ENCODE measurements at regions not wholly inside any gene's neighbourhood (a gene's known extent, or its start where the extent isn't known, plus 50 kb on each side); places are given as distances from the start of the nearest gene placed in this dataset.

- ATAC-seq (no peak), DNase-seq (no peak)
- H3K9me3 Mint-ChIP-seq: peaks cover 8% of the 10 kb centered on the region
- H3K36me3 Mint-ChIP-seq (ENCODE audit: low read depth): no peaks in the 10 kb centered on the region
- H3K4me1 Mint-ChIP-seq: no peaks in the 10 kb centered on the region
- H3K27ac Mint-ChIP-seq: no peak overlapping the region
- no peaks in the 10 kb centered on the region for H3K27me3 Mint-ChIP-seq
- no peak overlapping the region for H3K4me3 Mint-ChIP-seq
These were observed 414.3 kb upstream of the PAPPA start for GRCh38 chr9:115739096-115739875.

- Mint-ChIP-seq H3K4me1 (no peaks in the 10 kb centered on the region), H3K4me3 (no peak overlapping the region), H3K27ac (no peak overlapping the region), H3K9me3 (peaks cover 2% of the 10 kb centered on the region), H3K36me3 (ENCODE audit: low read depth) (no peaks in the 10 kb centered on the region), H3K27me3 (no peaks in the 10 kb centered on the region)
- DNase-seq: no peak
- no peak for ATAC-seq
These were observed 412.6 kb upstream of the PAPPA start for GRCh38 chr9:115740986-115741385.

- Mint-ChIP-seq H3K36me3 (ENCODE audit: low read depth) (no peaks in the 10 kb centered on the region), H3K9me3 (no peaks in the 10 kb centered on the region), H3K27me3 (no peaks in the 10 kb centered on the region), H3K27ac (no peak overlapping the region), H3K4me3 (no peak overlapping the region), H3K4me1 (no peaks in the 10 kb centered on the region)
- ATAC-seq (no peak), DNase-seq (no peak)
These were observed 409.6 kb upstream of the PAPPA start for GRCh38 chr9:115743709-115744605.

- H3K27ac Mint-ChIP-seq: no peak overlapping the region
- no peaks in the 10 kb centered on the region for H3K9me3 Mint-ChIP-seq
- no peaks in the 10 kb centered on the region for H3K4me1 Mint-ChIP-seq
These were observed 407.1 kb upstream of the PAPPA start for GRCh38 chr9:115746496-115746895.

GRCh38 chr9:115747731-115748130 is 405.9 kb upstream of the PAPPA start:
- H3K36me3 Mint-ChIP-seq (ENCODE audit: low read depth): no peaks in the 10 kb centered on the region
- H3K9me3 Mint-ChIP-seq: no peaks in the 10 kb centered on the region
- no peaks in the 10 kb centered on the region for H3K4me1 Mint-ChIP-seq
- DNase-seq (no peak), ATAC-seq (no peak)
- no peak overlapping the region for H3K4me3 Mint-ChIP-seq
- H3K27ac Mint-ChIP-seq: no peak overlapping the region
- no peaks in the 10 kb centered on the region for H3K27me3 Mint-ChIP-seq

More at GRCh38 chr9:115746496-115746895, 407.1 kb upstream of the PAPPA start:
- ATAC-seq: no peak
- H3K4me3 Mint-ChIP-seq: no peak overlapping the region
- DNase-seq: no peak
- H3K27me3 Mint-ChIP-seq: no peaks in the 10 kb centered on the region
- no peaks in the 10 kb centered on the region for H3K36me3 Mint-ChIP-seq (ENCODE audit: low read depth)

DNA sequence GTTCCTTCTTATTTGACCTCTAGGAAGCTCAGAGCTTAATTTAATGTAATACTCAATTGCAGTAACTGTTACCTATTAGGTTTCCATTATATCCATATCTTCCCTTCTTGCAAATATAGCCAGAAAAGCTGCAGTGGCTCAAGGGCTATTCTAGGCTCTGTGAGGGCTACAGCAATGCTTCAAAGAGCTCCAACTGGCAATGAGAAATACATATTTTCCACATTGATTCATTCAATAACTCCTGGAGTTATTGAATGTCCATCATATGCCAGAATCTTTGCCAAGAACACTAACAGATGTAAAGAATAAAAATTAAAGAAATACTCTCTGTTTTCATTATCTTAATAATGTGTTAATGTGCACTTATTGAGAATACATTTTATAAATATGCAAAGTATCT is 396.9 kb upstream of the PAPPA start:
- Mint-ChIP-seq H3K27ac (no peak overlapping the region), H3K4me3 (no peak overlapping the region), H3K4me1 (no peaks in the 10 kb centered on the region), H3K27me3 (no peaks in the 10 kb centered on the region), H3K36me3 (ENCODE audit: low read depth) (no peaks in the 10 kb centered on the region), H3K9me3 (peaks cover 9% of the 10 kb centered on the region)
- no peak for ATAC-seq
- no peak for DNase-seq

DNA sequence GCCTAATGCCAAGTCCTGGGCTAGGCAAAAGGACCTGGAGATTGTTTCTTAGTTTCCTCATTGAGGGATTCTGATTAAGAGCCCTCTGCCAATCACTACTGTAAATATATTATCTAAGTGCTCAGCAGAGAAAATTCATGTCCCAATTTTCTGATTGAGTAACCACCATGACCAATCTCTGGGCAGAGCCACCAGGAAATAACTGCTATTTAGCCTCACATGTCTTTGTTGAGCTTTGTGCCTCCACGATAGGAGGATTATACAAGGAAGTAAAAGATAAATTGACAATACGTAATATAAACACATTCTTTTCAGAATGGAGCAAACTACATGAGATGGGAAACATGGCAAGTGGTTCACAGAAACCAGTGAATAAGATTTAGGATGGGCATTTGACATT is 396.1 kb upstream of the PAPPA start:
- no peak overlapping the region for H3K27ac Mint-ChIP-seq

GRCh38 chr9:115758441-115758840 is 395.1 kb upstream of the PAPPA start:
- Mint-ChIP-seq H3K9me3 (peaks cover 13% of the 10 kb centered on the region), H3K36me3 (ENCODE audit: low read depth) (no peaks in the 10 kb centered on the region), H3K27ac (no peak overlapping the region), H3K27me3 (no peaks in the 10 kb centered on the region), H3K4me3 (no peak overlapping the region), H3K4me1 (no peaks in the 10 kb centered on the region)
- DNase-seq (no peak), ATAC-seq (no peak)

More for the DNA sequence above, 396.1 kb upstream of the PAPPA start:
- Mint-ChIP-seq H3K4me3 (no peak overlapping the region), H3K4me1 (no peaks in the 10 kb centered on the region), H3K36me3 (ENCODE audit: low read depth) (no peaks in the 10 kb centered on the region), H3K9me3 (peaks cover 10% of the 10 kb centered on the region), H3K27me3 (no peaks in the 10 kb centered on the region)
- ATAC-seq: no peak
- no peak for DNase-seq

GRCh38 chr9:115759426-115759825 is 394.2 kb upstream of the PAPPA start:
- H3K27ac Mint-ChIP-seq: no peak overlapping the region
- H3K4me1 Mint-ChIP-seq: no peaks in the 10 kb centered on the region
- H3K36me3 Mint-ChIP-seq (ENCODE audit: low read depth): no peaks in the 10 kb centered on the region
- DNase-seq (no peak), ATAC-seq (no peak)
- no peaks in the 10 kb centered on the region for H3K27me3 Mint-ChIP-seq
- H3K4me3 Mint-ChIP-seq: no peak overlapping the region
- peaks cover 13% of the 10 kb centered on the region for H3K9me3 Mint-ChIP-seq

DNA sequence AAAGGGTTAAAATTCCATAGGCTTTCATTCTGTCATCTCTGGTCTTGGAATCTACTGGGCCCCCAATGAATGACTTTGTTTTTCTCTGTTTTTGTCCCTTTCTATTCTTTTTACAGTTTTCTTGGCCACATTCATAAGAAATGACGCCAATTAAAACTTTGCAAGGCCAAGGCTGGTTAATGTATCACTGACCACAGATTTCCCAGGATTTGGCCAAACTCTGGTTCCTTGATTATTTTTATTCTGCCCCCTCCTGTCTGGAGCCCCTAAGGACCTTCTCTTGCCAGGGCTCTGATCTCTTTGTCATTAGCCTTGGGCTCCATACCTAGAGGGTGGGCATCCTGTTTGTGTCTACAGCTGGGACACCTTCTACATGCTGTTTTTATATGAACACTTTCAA is 388.9 kb upstream of the PAPPA start:
- DNase-seq: no peak
- H3K36me3 Mint-ChIP-seq (ENCODE audit: low read depth): no peaks in the 10 kb centered on the region

GRCh38 chr9:115765060-115765459 is 388.5 kb upstream of the PAPPA start:
- Mint-ChIP-seq H3K4me1 (no peaks in the 10 kb centered on the region), H3K36me3 (ENCODE audit: low read depth) (no peaks in the 10 kb centered on the region), H3K27ac (no peak overlapping the region), H3K4me3 (no peak overlapping the region), H3K27me3 (no peaks in the 10 kb centered on the region), H3K9me3 (peaks cover 18% of the 10 kb centered on the region)
- no peak for ATAC-seq
- DNase-seq: no peak

More for the DNA sequence above, 388.9 kb upstream of the PAPPA start:
- Mint-ChIP-seq H3K4me3 (no peak overlapping the region), H3K4me1 (no peaks in the 10 kb centered on the region), H3K27me3 (no peaks in the 10 kb centered on the region), H3K9me3 (peaks cover 16% of the 10 kb centered on the region), H3K27ac (no peak overlapping the region)
- ATAC-seq: no peak

DNA sequence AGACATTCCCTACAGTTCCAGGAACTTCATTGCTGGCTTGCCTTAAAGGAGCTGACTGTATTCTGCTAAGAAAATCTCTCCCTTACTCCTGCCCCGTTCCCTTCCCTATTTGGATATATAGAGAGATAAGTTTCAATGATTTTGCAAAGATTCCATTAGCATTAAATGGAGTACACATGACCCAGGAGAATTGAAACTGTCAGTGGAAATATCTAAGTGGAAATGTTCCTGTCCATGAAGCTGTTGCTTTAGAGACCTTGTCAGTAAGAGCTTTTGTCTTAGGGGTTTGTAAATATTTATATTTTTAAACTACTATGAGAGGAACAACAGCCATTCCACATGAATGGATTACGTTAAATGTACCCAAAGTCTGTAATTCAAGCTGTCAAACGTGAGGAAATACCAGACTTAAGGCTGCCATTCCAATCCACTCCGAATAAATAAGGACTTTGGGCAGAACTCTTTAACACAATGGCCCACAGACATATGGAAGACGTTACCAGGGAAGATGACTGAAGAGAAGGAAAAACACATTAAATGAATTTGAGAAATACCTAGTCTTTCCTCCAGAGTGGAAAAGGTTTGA is 387.1 kb upstream of the PAPPA start:
- Mint-ChIP-seq H3K9me3 (peaks cover 17% of the 10 kb centered on the region), H3K36me3 (ENCODE audit: low read depth) (no peaks in the 10 kb centered on the region), H3K4me3 (no peak overlapping the region), H3K4me1 (no peaks in the 10 kb centered on the region), H3K27ac (no peak overlapping the region), H3K27me3 (no peaks in the 10 kb centered on the region)
- ATAC-seq: no peak
- DNase-seq: no peak

DNA sequence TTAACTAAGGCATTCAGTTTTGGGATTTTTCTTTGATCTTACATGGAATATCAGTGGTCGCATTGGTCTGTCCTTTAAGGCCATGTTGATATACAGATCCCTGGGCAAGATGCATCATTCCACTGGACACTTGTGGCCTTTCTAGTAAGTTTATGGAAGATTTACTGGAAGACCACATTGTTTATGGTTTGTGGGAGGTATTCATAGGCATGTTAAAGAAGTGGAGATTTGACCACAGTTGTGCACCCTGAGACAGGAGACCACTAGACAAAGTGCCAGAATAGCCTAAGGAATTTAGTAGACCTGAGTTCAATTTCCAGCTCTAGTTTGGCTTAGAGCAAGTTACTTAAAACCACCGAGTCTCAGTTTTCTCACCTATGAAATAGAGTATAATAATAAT is 383.1 kb upstream of the PAPPA start:
- no peak overlapping the region for H3K27ac Mint-ChIP-seq
- DNase-seq: no peak
- ATAC-seq: no peak
- H3K4me3 Mint-ChIP-seq: no peak overlapping the region
- H3K4me1 Mint-ChIP-seq: no peaks in the 10 kb centered on the region
- H3K9me3 Mint-ChIP-seq: peaks cover 5% of the 10 kb centered on the region
- H3K27me3 Mint-ChIP-seq: no peaks in the 10 kb centered on the region
- H3K36me3 Mint-ChIP-seq (ENCODE audit: low read depth): no peaks in the 10 kb centered on the region

DNA sequence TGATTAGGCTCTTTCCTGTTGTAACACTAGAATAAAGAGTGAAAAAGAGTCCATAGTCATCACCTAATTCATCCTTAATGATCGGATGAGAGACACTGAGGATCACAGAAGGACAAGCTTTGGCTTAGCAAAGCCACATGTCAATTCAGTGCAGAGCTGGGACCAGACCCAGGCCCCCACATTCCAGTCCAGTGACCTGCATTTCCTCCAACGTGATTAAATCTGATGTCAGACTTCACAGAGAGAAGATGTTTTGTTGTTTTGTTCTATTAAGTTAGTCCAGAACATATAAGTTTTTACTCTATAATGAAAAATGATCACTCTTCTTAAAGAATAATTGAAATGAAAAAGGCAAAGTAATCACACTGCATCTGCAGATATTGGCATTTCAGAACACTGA is 377.9 kb upstream of the PAPPA start:
- ATAC-seq (no peak), DNase-seq (no peak)
- H3K9me3 Mint-ChIP-seq: no peaks in the 10 kb centered on the region
- H3K4me1 Mint-ChIP-seq: no peaks in the 10 kb centered on the region
- H3K27me3 Mint-ChIP-seq: no peaks in the 10 kb centered on the region
- no peak overlapping the region for H3K4me3 Mint-ChIP-seq
- no peak overlapping the region for H3K27ac Mint-ChIP-seq
- no peaks in the 10 kb centered on the region for H3K36me3 Mint-ChIP-seq (ENCODE audit: low read depth)

GRCh38 chr9:115777610-115778009 is 376.0 kb upstream of the PAPPA start:
- Mint-ChIP-seq H3K27me3 (no peaks in the 10 kb centered on the region), H3K27ac (no peak overlapping the region), H3K9me3 (peaks cover 4% of the 10 kb centered on the region), H3K4me3 (no peak overlapping the region), H3K4me1 (no peaks in the 10 kb centered on the region), H3K36me3 (ENCODE audit: low read depth) (no peaks in the 10 kb centered on the region)
- DNase-seq: no peak
- ATAC-seq: no peak
